HUES64 (cell line): ENCODE measurements at regions not wholly inside any gene's neighbourhood (a gene's known extent, or its start where the extent isn't known, plus 50 kb on each side); places are given as distances from the start of the nearest gene placed in this dataset.

Experiments used
- H3K27ac ChIP-seq: 2 replicates; pipeline ENCODE4 v1.7.0; 2013; ENCODE audit warnings: low read depth, low read length, inconsistent platforms
- H3K27me3 ChIP-seq: 2 replicates; pipeline ENCODE4 v1.6.1; 2013; ENCODE audit warnings: mild to moderate bottlenecking, low read length; ENCODE audit not compliant: insufficient read depth
- H3K36me3 ChIP-seq: 2 replicates; pipeline ENCODE4 v1.6.1; 2013; ENCODE audit warnings: mild to moderate bottlenecking, low read length; ENCODE audit not compliant: insufficient read depth
- H3K4me1 ChIP-seq: 2 replicates; pipeline ENCODE4 v1.6.1; 2013; ENCODE audit warnings: mild to moderate bottlenecking, low read length, moderate library complexity; ENCODE audit not compliant: insufficient read depth
- H3K4me3 ChIP-seq: 2 replicates; pipeline ENCODE4 v1.5.1; 2013; ENCODE audit warnings: mild to moderate bottlenecking, low read length, moderate library complexity
- H3K9ac ChIP-seq: 2 replicates; pipeline ENCODE4 v1.6.1; 2013; ENCODE audit warnings: mild to moderate bottlenecking, low read depth, low read length
- H3K9me3 ChIP-seq: 2 replicates; pipeline ENCODE4 v1.6.1; 2013; ENCODE audit warnings: low read depth, low read length; ENCODE audit not compliant: insufficient read depth
- WGBS: fragments of 150-250, 120-280 bp; methylation state at CpG from one replicate; pipeline ENCODE4 v1.1.7; 2013; ENCODE audit warnings: missing lambda C conversion rate; 5-methylcytosine and 5-hydroxymethylcytosine counted together

- Histone ChIP-seq H3K27ac (no peak overlapping the region), H3K4me3 (no peak overlapping the region), H3K9ac (no peak overlapping the region), H3K27me3 (no peaks in the 10 kb centered on the region), H3K4me1 (no peaks in the 10 kb centered on the region), H3K9me3 (no peaks in the 10 kb centered on the region), H3K36me3 (no peaks in the 10 kb centered on the region)
- 96% methylated on average over 3 of the region's 3 CpGs for WGBS
Observed at GRCh38 chr2:66828876-66829275, 394.0 kb downstream of the MEIS1 start.

GRCh38 chr2:66830881-66831280 is 396.0 kb downstream of the MEIS1 start:
- 75% methylated on average over 3 of the region's 3 CpGs for WGBS
- Histone ChIP-seq H3K4me3 (no peak overlapping the region), H3K9me3 (no peaks in the 10 kb centered on the region), H3K27me3 (no peaks in the 10 kb centered on the region), H3K4me1 (no peaks in the 10 kb centered on the region), H3K27ac (no peak overlapping the region), H3K9ac (no peak overlapping the region), H3K36me3 (no peaks in the 10 kb centered on the region)

- Histone ChIP-seq H3K9me3 (no peaks in the 10 kb centered on the region), H3K4me1 (no peaks in the 10 kb centered on the region), H3K36me3 (no peaks in the 10 kb centered on the region), H3K9ac (no peak overlapping the region), H3K27me3 (no peaks in the 10 kb centered on the region), H3K27ac (no peak overlapping the region), H3K4me3 (no peak overlapping the region)
- 93% methylated on average over 4 of the region's 4 CpGs for WGBS
Observed at GRCh38 chr2:66832646-66833435, 397.9 kb downstream of the MEIS1 start.

- H3K9me3 ChIP-seq, result no peaks in the 10 kb centered on the region
- 98% methylated on average over 4 of the region's 4 CpGs for WGBS
Observed at GRCh38 chr2:66834859-66835258, 399.9 kb downstream of the MEIS1 start.

GRCh38 chr2:66836851-66837250 is 401.9 kb downstream of the MEIS1 start:
- Histone ChIP-seq H3K4me3 (no peak overlapping the region), H3K9ac (no peak overlapping the region), H3K27ac (no peak overlapping the region), H3K4me1 (no peaks in the 10 kb centered on the region), H3K9me3 (no peaks in the 10 kb centered on the region), H3K27me3 (no peaks in the 10 kb centered on the region), H3K36me3 (no peaks in the 10 kb centered on the region)
- 98% methylated on average over 1 of the region's 1 CpG for WGBS

More at GRCh38 chr2:66834859-66835258, 399.9 kb downstream of the MEIS1 start:
- Histone ChIP-seq H3K27me3 (no peaks in the 10 kb centered on the region), H3K4me1 (no peaks in the 10 kb centered on the region), H3K4me3 (no peak overlapping the region), H3K9ac (no peak overlapping the region), H3K27ac (no peak overlapping the region), H3K36me3 (no peaks in the 10 kb centered on the region)

GRCh38 chr2:66839551-66840320 is 404.8 kb downstream of the MEIS1 start:
- H3K27ac ChIP-seq, result no peak overlapping the region
- no peaks in the 10 kb centered on the region for H3K9me3 ChIP-seq
- no peaks in the 10 kb centered on the region for H3K4me1 ChIP-seq
- H3K9ac ChIP-seq, result no peak overlapping the region
- no peaks in the 10 kb centered on the region for H3K36me3 ChIP-seq
- H3K27me3 ChIP-seq, result no peaks in the 10 kb centered on the region
- H3K4me3 ChIP-seq, result no peak overlapping the region
- 92% methylated on average over 3 of the region's 4 CpGs for WGBS

GRCh38 chr2:66840321-66841002 is 405.5 kb downstream of the MEIS1 start:
- Histone ChIP-seq H3K9me3 (no peaks in the 10 kb centered on the region), H3K4me1 (no peaks in the 10 kb centered on the region), H3K27me3 (no peaks in the 10 kb centered on the region), H3K36me3 (no peaks in the 10 kb centered on the region), H3K4me3 (no peak overlapping the region), H3K9ac (no peak overlapping the region), H3K27ac (no peak overlapping the region)
- WGBS, result 94% methylated on average over 6 of the region's 8 CpGs

GRCh38 chr2:66843847-66844246 is 408.9 kb downstream of the MEIS1 start:
- 89% methylated on average over 3 of the region's 3 CpGs for WGBS
- H3K27ac ChIP-seq, result no peak overlapping the region
- H3K4me1 ChIP-seq, result no peaks in the 10 kb centered on the region
- H3K9ac ChIP-seq, result no peak overlapping the region
- no peaks in the 10 kb centered on the region for H3K9me3 ChIP-seq
- H3K27me3 ChIP-seq, result no peaks in the 10 kb centered on the region
- H3K36me3 ChIP-seq, result no peaks in the 10 kb centered on the region
- no peak overlapping the region for H3K4me3 ChIP-seq

- Histone ChIP-seq H3K36me3 (no peaks in the 10 kb centered on the region), H3K9me3 (no peaks in the 10 kb centered on the region), H3K9ac (no peak overlapping the region), H3K4me3 (no peak overlapping the region), H3K27me3 (no peaks in the 10 kb centered on the region), H3K27ac (no peak overlapping the region), H3K4me1 (no peaks in the 10 kb centered on the region)
- WGBS, result 94% methylated on average over 2 of the region's 2 CpGs
Observed at GRCh38 chr2:66845307-66845706, 410.4 kb downstream of the MEIS1 start.

GRCh38 chr2:66846887-66847286 is 412.0 kb downstream of the MEIS1 start:
- no peaks in the 10 kb centered on the region for H3K27me3 ChIP-seq
- WGBS, result 87% methylated on average over 2 of the region's 2 CpGs
- H3K27ac ChIP-seq, result no peak overlapping the region
- H3K9ac ChIP-seq, result no peak overlapping the region
- no peak overlapping the region for H3K4me3 ChIP-seq
- H3K4me1 ChIP-seq, result no peaks in the 10 kb centered on the region
- H3K9me3 ChIP-seq, result no peaks in the 10 kb centered on the region
- H3K36me3 ChIP-seq, result no peaks in the 10 kb centered on the region

GRCh38 chr2:66849153-66849755 is 414.3 kb downstream of the MEIS1 start:
- H3K9me3 ChIP-seq, result no peaks in the 10 kb centered on the region
- H3K36me3 ChIP-seq, result no peaks in the 10 kb centered on the region
- H3K27me3 ChIP-seq, result no peaks in the 10 kb centered on the region
- H3K27ac ChIP-seq, result no peak overlapping the region
- H3K9ac ChIP-seq, result no peak overlapping the region
- 96% methylated on average over 9 of the region's 9 CpGs for WGBS
- H3K4me3 ChIP-seq, result no peak overlapping the region
- H3K4me1 ChIP-seq, result no peaks in the 10 kb centered on the region
